Stimulated activated naive B cell treated with anti-CD40 and anti-IgM and Interleukin-4, amounts not matched to agents 10 μg/mL and 1 μg/mL and 100 μg/mL, for 72 hours (primary cell): ENCODE measurements at regions not wholly inside any gene's neighbourhood (a gene's known extent, or its start where the extent isn't known, plus 50 kb on each side); places are given as distances from the start of the nearest gene placed in this dataset.
A peak's percentile ranks its signal among the peaks of the same experiment; 100 is the strongest.

Source experiments
- ATAC-seq, 2 donors: fragments of 150-1000 bp; cut with Tn5 transposase; replicated peaks; 2 replicates each; pipeline ENCODE4 v1.10.0; 2021; ENCODE audit warnings: moderate library complexity in 1 of 2
- DNase-seq: peaks from one replicate; pipeline ENCODE4 v3.0.0; 2021
- H3K27ac Mint-ChIP-seq: one replicate; pipeline ENCODE4 v1.8.0; 2022; ENCODE audit warnings: mild to moderate bottlenecking, mixed read lengths
- H3K27me3 Mint-ChIP-seq, 2 donors: one replicate each; pipeline ENCODE4 v1.8.0; 2022; ENCODE audit warnings: mixed read lengths in 2 of 2
- H3K36me3 Mint-ChIP-seq, 2 donors: one replicate each; pipeline ENCODE4 v1.8.0; 2022; ENCODE audit warnings: mixed read lengths in 2 of 2, mild to moderate bottlenecking in 1 of 2
- H3K4me1 Mint-ChIP-seq, 2 donors: one replicate each; pipeline ENCODE4 v1.8.0; 2022; ENCODE audit warnings: mixed read lengths in 2 of 2, mild to moderate bottlenecking in 1 of 2
- H3K4me3 Mint-ChIP-seq, 2 donors: one replicate each; pipeline ENCODE4 v1.8.0; 2022; ENCODE audit warnings: mild to moderate bottlenecking in 2 of 2, mixed read lengths in 2 of 2, moderate library complexity in 1 of 2
- H3K9me3 Mint-ChIP-seq, 2 donors: one replicate each; pipeline ENCODE4 v1.8.0; 2022; ENCODE audit warnings: mixed read lengths in 2 of 2, mild to moderate bottlenecking in 1 of 2

- Mint-ChIP-seq H3K36me3 (peaks cover 0 to under 1% of the 10 kb centered on the region in 2 donors), H3K4me1 (peaks cover 11 to 23% of the 10 kb centered on the region in 2 donors), H3K4me3 (no peak overlapping the region), H3K9me3 (no peaks in the 10 kb centered on the region), H3K27me3 (peaks cover 33 to 34% of the 10 kb centered on the region in 2 donors), H3K27ac (no peak overlapping the region)
- no peak for ATAC-seq
- no peak for DNase-seq
These were observed 114.2 kb downstream of the SMIM20 start for GRCh38 chr4:26028133-26028792.

GRCh38 chr4:26028793-26029567 lies 115.0 kb downstream of the SMIM20 start:
- H3K9me3 Mint-ChIP-seq = no peaks in the 10 kb centered on the region
- H3K27ac Mint-ChIP-seq = no peak overlapping the region
- H3K4me1 Mint-ChIP-seq = peaks cover 11 to 23% of the 10 kb centered on the region in 2 donors
- peaks cover 31 to 33% of the 10 kb centered on the region in 2 donors for H3K27me3 Mint-ChIP-seq
- peak; percentile 95 to 96 for ATAC-seq
- DNase-seq = peak; percentile 61
- peak overlapping the region in 1 of 2 donors; percentile 28 for H3K4me3 Mint-ChIP-seq
- H3K36me3 Mint-ChIP-seq = peaks cover 0 to 3% of the 10 kb centered on the region in 2 donors

- Mint-ChIP-seq H3K4me1 (peaks cover 11 to 23% of the 10 kb centered on the region in 2 donors), H3K27ac (no peak overlapping the region), H3K4me3 (no peak overlapping the region), H3K36me3 (peaks cover 0 to 3% of the 10 kb centered on the region in 2 donors), H3K27me3 (peaks cover 31 to 33% of the 10 kb centered on the region in 2 donors), H3K9me3 (no peaks in the 10 kb centered on the region)
- DNase-seq (no peak), ATAC-seq (no peak)
These were observed 115.6 kb downstream of the SMIM20 start for GRCh38 chr4:26029568-26030131.

- no peaks in the 10 kb centered on the region for H3K9me3 Mint-ChIP-seq
These were observed 116.2 kb downstream of the SMIM20 start for GRCh38 chr4:26030260-26030667.

GRCh38 chr4:26030780-26031179 lies 116.8 kb downstream of the SMIM20 start:
- Mint-ChIP-seq H3K9me3 (no peaks in the 10 kb centered on the region), H3K27ac (no peak overlapping the region), H3K4me3 (no peak overlapping the region), H3K27me3 (peaks cover 33 to 36% of the 10 kb centered on the region in 2 donors), H3K36me3 (peaks cover 0 to 3% of the 10 kb centered on the region in 2 donors), H3K4me1 (peaks cover 13 to 23% of the 10 kb centered on the region in 2 donors)
- DNase-seq (no peak), ATAC-seq (peak; percentile 21 to 49)

More at GRCh38 chr4:26030260-26030667, 116.2 kb downstream of the SMIM20 start:
- ATAC-seq (no peak), DNase-seq (no peak)
- Mint-ChIP-seq H3K27ac (no peak overlapping the region), H3K4me1 (peaks cover 13 to 23% of the 10 kb centered on the region in 2 donors), H3K4me3 (no peak overlapping the region), H3K36me3 (peaks cover 0 to 3% of the 10 kb centered on the region in 2 donors), H3K27me3 (peaks cover 33 to 34% of the 10 kb centered on the region in 2 donors)

- peaks cover 13 to 23% of the 10 kb centered on the region in 2 donors for H3K4me1 Mint-ChIP-seq
These were observed 117.7 kb downstream of the SMIM20 start for GRCh38 chr4:26031704-26032103.

GRCh38 chr4:26032142-26032541 lies 118.1 kb downstream of the SMIM20 start:
- DNase-seq = no peak
- no peak overlapping the region for H3K4me3 Mint-ChIP-seq
- no peaks in the 10 kb centered on the region for H3K9me3 Mint-ChIP-seq
- ATAC-seq = no peak
- H3K27me3 Mint-ChIP-seq = peaks cover 35% of the 10 kb centered on the region in 2 donors
- H3K36me3 Mint-ChIP-seq = peaks cover 0 to 3% of the 10 kb centered on the region in 2 donors
- H3K4me1 Mint-ChIP-seq = peaks cover 13 to 23% of the 10 kb centered on the region in 2 donors
- no peak overlapping the region for H3K27ac Mint-ChIP-seq

More at GRCh38 chr4:26031704-26032103, 117.7 kb downstream of the SMIM20 start:
- H3K9me3 Mint-ChIP-seq = no peaks in the 10 kb centered on the region
- H3K4me3 Mint-ChIP-seq = no peak overlapping the region
- H3K36me3 Mint-ChIP-seq = peaks cover 0 to 3% of the 10 kb centered on the region in 2 donors
- H3K27ac Mint-ChIP-seq = no peak overlapping the region
- DNase-seq = no peak
- H3K27me3 Mint-ChIP-seq = peaks cover 33 to 38% of the 10 kb centered on the region in 2 donors
- ATAC-seq = no peak

- H3K9me3 Mint-ChIP-seq = no peaks in the 10 kb centered on the region
- no peak for DNase-seq
These were observed 118.8 kb downstream of the SMIM20 start for GRCh38 chr4:26032630-26033317.

GRCh38 chr4:26033389-26033788 lies 119.4 kb downstream of the SMIM20 start:
- DNase-seq (no peak), ATAC-seq (no peak)
- Mint-ChIP-seq H3K36me3 (peaks cover 0 to 3% of the 10 kb centered on the region in 2 donors), H3K4me3 (no peak overlapping the region), H3K9me3 (no peaks in the 10 kb centered on the region), H3K27me3 (peaks cover 32 to 34% of the 10 kb centered on the region in 2 donors), H3K4me1 (peaks cover 13 to 22% of the 10 kb centered on the region in 2 donors), H3K27ac (no peak overlapping the region)

More at GRCh38 chr4:26032630-26033317, 118.8 kb downstream of the SMIM20 start:
- H3K27ac Mint-ChIP-seq = no peak overlapping the region
- H3K4me3 Mint-ChIP-seq = no peak overlapping the region
- no peak for ATAC-seq
- H3K36me3 Mint-ChIP-seq = peaks cover 0 to 3% of the 10 kb centered on the region in 2 donors
- H3K27me3 Mint-ChIP-seq = peaks cover 36 to 38% of the 10 kb centered on the region in 2 donors
- H3K4me1 Mint-ChIP-seq = peaks cover 13 to 23% of the 10 kb centered on the region in 2 donors

- ATAC-seq = peak in 1 of 2 donors; percentile 39
- peaks cover 29 to 37% of the 10 kb centered on the region in 2 donors for H3K27me3 Mint-ChIP-seq
- no peak overlapping the region for H3K4me3 Mint-ChIP-seq
- no peak for DNase-seq
- H3K9me3 Mint-ChIP-seq = peaks cover 0 to 3% of the 10 kb centered on the region in 2 donors
- peaks cover 0 to 6% of the 10 kb centered on the region in 2 donors for H3K36me3 Mint-ChIP-seq
- no peak overlapping the region for H3K27ac Mint-ChIP-seq
- H3K4me1 Mint-ChIP-seq = peaks cover 9 to 11% of the 10 kb centered on the region in 2 donors
These were observed 120.8 kb downstream of the SMIM20 start for GRCh38 chr4:26034849-26035248.

- H3K27ac Mint-ChIP-seq = no peak overlapping the region
- H3K4me3 Mint-ChIP-seq = no peak overlapping the region
- H3K9me3 Mint-ChIP-seq = peaks cover 0 to 5% of the 10 kb centered on the region in 2 donors
- peaks cover 20 to 28% of the 10 kb centered on the region in 2 donors for H3K27me3 Mint-ChIP-seq
- no peak for DNase-seq
- H3K4me1 Mint-ChIP-seq = peaks cover under 1 to 3% of the 10 kb centered on the region in 2 donors
- no peak for ATAC-seq
- H3K36me3 Mint-ChIP-seq = peaks cover 0 to 6% of the 10 kb centered on the region in 2 donors
These were observed 121.9 kb downstream of the SMIM20 start for GRCh38 chr4:26035921-26036320.

GRCh38 chr4:26039639-26040359 lies 125.8 kb downstream of the SMIM20 start:
- Mint-ChIP-seq H3K27me3 (peaks cover 33 to 53% of the 10 kb centered on the region in 2 donors), H3K27ac (no peak overlapping the region), H3K9me3 (peaks cover 0 to 5% of the 10 kb centered on the region in 2 donors), H3K4me1 (peaks cover 0 to 3% of the 10 kb centered on the region in 2 donors), H3K36me3 (peaks cover 0 to 3% of the 10 kb centered on the region in 2 donors), H3K4me3 (no peak overlapping the region)
- no peak for DNase-seq
- no peak for ATAC-seq

GRCh38 chr4:26044524-26044923 lies 130.5 kb downstream of the SMIM20 start:
- H3K9me3 Mint-ChIP-seq = peaks cover 0 to 2% of the 10 kb centered on the region in 2 donors
- no peak for DNase-seq
- no peak overlapping the region for H3K4me3 Mint-ChIP-seq
- H3K27me3 Mint-ChIP-seq = peaks cover 34 to 39% of the 10 kb centered on the region in 2 donors
- ATAC-seq = no peak
- no peaks in the 10 kb centered on the region for H3K36me3 Mint-ChIP-seq
- no peak overlapping the region for H3K27ac Mint-ChIP-seq
- H3K4me1 Mint-ChIP-seq = peaks cover 4% of the 10 kb centered on the region in 2 donors
